Gastroesophageal sphincter (tissue), 3 donors: ENCODE measurements at regions not wholly inside any gene's neighbourhood (a gene's known extent, or its start where the extent isn't known, plus 50 kb on each side); places are given as distances from the start of the nearest gene placed in this dataset.

ENCODE experiments used
- EP300 ChIP-seq: sonication (generic); formaldehyde crosslinking; IDR thresholded peaks from one replicate; pipeline ENCODE4 v1.6.1; 2017; ENCODE audit warnings: antibody characterized with exemption, mild to moderate bottlenecking
- POLR2AphosphoS5 ChIP-seq: sonication (generic); formaldehyde crosslinking; IDR thresholded peaks from one replicate; pipeline ENCODE4 v1.6.1; 2017; ENCODE audit warnings: antibody characterized with exemption
- TF ChIP-seq, protein P1 (sequence below), 4 experiments: fragments of 200-600 bp in 2 of 4; fragments of 450-650 bp in 2 of 4; sonication (generic) in 1 of 4; IDR thresholded peaks; one replicate each; pipeline ENCODE4 v1.5.1; 2017 to 2019; ENCODE audit warnings: antibody characterized with exemption in 4 of 4, mild to moderate bottlenecking in 2 of 4, moderate library complexity in 2 of 4

DNA sequence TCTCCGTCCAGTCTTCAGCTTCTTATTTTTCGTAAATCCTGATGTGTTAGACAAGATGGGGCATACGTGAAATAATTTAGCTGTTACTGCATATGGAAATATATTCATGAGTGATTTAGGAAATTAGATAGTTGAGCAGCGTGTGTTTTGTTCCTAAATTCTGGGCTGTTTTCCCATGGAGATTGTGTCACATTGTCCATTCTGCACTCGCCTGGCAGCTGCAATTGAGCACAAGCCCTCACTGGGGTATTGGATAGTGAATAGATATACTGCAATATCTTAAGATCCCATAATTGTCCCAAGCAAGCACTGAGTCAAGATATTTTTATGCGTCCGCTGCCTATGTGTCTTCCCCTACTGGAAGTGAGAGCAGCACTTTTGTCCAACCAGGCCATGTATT lies 1027.1 kb upstream of the WWC1 start:
- TF ChIP-seq EP300 (no peak), POLR2AphosphoS5 (no peak)
- TF ChIP-seq, protein P1, sequence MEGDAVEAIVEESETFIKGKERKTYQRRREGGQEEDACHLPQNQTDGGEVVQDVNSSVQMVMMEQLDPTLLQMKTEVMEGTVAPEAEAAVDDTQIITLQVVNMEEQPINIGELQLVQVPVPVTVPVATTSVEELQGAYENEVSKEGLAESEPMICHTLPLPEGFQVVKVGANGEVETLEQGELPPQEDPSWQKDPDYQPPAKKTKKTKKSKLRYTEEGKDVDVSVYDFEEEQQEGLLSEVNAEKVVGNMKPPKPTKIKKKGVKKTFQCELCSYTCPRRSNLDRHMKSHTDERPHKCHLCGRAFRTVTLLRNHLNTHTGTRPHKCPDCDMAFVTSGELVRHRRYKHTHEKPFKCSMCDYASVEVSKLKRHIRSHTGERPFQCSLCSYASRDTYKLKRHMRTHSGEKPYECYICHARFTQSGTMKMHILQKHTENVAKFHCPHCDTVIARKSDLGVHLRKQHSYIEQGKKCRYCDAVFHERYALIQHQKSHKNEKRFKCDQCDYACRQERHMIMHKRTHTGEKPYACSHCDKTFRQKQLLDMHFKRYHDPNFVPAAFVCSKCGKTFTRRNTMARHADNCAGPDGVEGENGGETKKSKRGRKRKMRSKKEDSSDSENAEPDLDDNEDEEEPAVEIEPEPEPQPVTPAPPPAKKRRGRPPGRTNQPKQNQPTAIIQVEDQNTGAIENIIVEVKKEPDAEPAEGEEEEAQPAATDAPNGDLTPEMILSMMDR (IDR thresholded peaks at IDR 0.05), result no peak
